ENCODE measurements at regions not wholly inside any gene's neighbourhood (a gene's known extent, or its start where the extent isn't known, plus 50 kb on each side); places are given as distances from the start of the nearest gene placed in this dataset.

DNA sequence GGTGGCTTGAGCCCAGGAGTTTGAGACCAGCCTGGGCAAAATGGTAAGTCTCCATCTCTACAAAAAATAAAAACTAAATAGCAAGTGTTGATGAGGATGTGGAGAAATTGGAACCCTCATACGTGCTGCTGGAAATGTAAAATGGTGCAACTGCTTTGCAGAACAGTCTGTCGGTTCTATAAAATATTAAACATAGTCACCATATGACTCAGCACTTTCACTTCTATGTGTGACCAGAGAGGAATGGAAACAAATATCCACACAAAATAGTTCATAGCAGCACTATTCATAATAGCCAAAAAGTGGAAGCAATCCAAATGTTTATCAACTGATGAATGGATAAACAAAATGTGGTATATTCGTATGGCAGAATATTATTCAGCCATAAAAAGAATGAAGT is 60.8 kb upstream of the FMR1 start:
- Histone ChIP-seq H3K4me1 (ENCODE audit: low read depth) (no peaks in the 10 kb centered on the region), H3K4me3 (no peak overlapping the region), H3K36me3 (ENCODE audit: low read depth) (no peaks in the 10 kb centered on the region), H3K9me3 (no peaks in the 10 kb centered on the region)
- intact Hi-C loops (cut with DNase I, micrococcal nuclease) = no loop called here
- ATAC-seq (no peak), DNase-seq (no peak)
- TF ChIP-seq, protein P1, sequence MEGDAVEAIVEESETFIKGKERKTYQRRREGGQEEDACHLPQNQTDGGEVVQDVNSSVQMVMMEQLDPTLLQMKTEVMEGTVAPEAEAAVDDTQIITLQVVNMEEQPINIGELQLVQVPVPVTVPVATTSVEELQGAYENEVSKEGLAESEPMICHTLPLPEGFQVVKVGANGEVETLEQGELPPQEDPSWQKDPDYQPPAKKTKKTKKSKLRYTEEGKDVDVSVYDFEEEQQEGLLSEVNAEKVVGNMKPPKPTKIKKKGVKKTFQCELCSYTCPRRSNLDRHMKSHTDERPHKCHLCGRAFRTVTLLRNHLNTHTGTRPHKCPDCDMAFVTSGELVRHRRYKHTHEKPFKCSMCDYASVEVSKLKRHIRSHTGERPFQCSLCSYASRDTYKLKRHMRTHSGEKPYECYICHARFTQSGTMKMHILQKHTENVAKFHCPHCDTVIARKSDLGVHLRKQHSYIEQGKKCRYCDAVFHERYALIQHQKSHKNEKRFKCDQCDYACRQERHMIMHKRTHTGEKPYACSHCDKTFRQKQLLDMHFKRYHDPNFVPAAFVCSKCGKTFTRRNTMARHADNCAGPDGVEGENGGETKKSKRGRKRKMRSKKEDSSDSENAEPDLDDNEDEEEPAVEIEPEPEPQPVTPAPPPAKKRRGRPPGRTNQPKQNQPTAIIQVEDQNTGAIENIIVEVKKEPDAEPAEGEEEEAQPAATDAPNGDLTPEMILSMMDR (IDR thresholded peaks at IDR 0.05) = no peak

DNA sequence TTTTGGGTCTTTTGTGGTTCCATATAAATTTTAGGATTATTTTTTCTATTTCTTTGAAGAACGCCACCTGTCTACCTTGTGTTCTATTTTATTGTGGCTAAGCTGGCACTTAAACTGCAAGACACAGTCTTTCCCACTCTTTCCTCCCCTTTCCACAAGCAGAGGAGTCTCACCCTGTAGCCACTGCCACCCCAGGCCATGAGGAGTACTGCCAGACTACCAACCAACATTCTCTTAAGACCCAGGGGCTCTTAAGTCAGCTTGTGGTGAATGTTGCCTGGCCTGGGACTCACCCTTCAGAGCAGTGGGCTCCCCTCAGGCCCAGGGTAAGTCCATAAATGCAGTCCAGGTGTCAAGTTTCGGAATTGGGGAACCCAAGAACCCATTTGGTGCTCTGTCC is 58.0 kb upstream of the FMR1 start:
- Histone ChIP-seq H3K9me3 (no peaks in the 10 kb centered on the region), H3K4me1 (ENCODE audit: low read depth) (no peaks in the 10 kb centered on the region), H3K36me3 (ENCODE audit: low read depth) (no peaks in the 10 kb centered on the region), H3K4me3 (no peak overlapping the region)
- ATAC-seq = no peak
- intact Hi-C loops (cut with DNase I, micrococcal nuclease) = no loop called here
- TF ChIP-seq, protein P1 (IDR thresholded peaks at IDR 0.05) = no peak
- DNase-seq = no peak

DNA sequence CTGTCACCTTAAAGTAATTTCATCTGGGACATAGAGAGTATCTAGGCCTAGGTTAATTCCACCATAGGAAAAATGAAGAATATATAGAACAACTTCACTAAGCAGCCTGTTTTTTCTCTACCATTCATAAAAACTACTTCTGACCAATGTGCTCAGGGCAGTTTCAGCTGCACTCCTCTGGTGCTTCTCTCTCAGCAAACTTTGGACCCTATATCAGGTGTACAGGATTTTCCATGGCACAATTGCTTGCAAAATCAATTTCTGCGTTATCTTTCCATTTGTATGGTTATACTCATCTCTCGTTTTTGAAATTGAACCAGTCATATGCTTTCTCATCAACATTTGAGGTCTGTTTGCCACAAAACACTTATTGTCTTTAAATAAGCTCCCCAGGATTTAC is 52.1 kb upstream of the FMR1 start:
- Histone ChIP-seq H3K9me3 (no peaks in the 10 kb centered on the region), H3K4me1 (ENCODE audit: low read depth) (no peaks in the 10 kb centered on the region), H3K36me3 (ENCODE audit: low read depth) (no peaks in the 10 kb centered on the region), H3K4me3 (no peak overlapping the region)
- no peak for DNase-seq
- ATAC-seq = no peak
- TF ChIP-seq, protein P1 (IDR thresholded peaks at IDR 0.05) = no peak
- intact Hi-C loops (cut with DNase I, micrococcal nuclease) = no loop called here

Data from mucosa of descending colon (tissue), 3 donors.